Fibroblast of the aortic adventitia (primary cell): ENCODE measurements at regions not wholly inside any gene's neighbourhood (a gene's known extent, or its start where the extent isn't known, plus 50 kb on each side); places are given as distances from the start of the nearest gene placed in this dataset.

ENCODE experiments used
- DNase-seq: peaks from one replicate; pipeline ENCODE4 v3.0.0-alpha.2; 2010; ENCODE audit warnings: low read depth
- H3K4me3 ChIP-seq: 2 replicates; pipeline ENCODE4 v1.5.1; 2011; ENCODE audit warnings: low read depth, mild to moderate bottlenecking, control low read depth, low read length, moderate library complexity
- CTCF ChIP-seq: IDR thresholded peaks from 2 replicates; pipeline ENCODE4 v1.5.1; 2011; ENCODE audit warnings: mild to moderate bottlenecking, low read length, control low read depth, inconsistent platforms; ENCODE audit not compliant: insufficient read depth

- peak; percentile 79 for DNase-seq
- peak; percentile 69 for TF ChIP-seq CTCF
These were observed 643.3 kb downstream of the SOCS6 start for GRCh38 chr18:70931942-70932814.

GRCh38 chr18:70920840-70921374 lies 632.1 kb downstream of the SOCS6 start:
- DNase-seq, result no peak
- no peak for TF ChIP-seq CTCF
- H3K4me3 ChIP-seq, result no peak overlapping the region

More at GRCh38 chr18:70931942-70932814, 643.3 kb downstream of the SOCS6 start:
- H3K4me3 ChIP-seq, result no peak overlapping the region

DNA sequence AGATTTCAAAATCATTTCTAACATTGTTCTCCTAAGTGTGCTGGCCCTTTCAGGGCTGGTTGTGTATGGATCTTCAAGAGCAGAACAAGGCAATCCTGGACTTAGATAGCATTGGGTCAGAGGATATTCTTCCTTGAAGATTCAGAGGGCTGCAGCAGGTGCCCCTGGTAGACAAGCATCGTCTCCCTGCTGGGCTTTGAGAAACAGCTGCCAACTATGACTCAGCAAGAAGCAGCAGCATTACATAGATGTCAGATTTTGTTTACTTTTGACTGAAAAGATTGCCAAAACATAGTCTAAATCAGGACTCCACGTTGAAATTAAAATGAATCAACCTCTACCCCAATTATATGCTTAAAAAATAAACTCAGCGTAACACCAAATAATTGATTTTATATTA lies 618.8 kb downstream of the SOCS6 start:
- H3K4me3 ChIP-seq, result no peak overlapping the region
- no peak for TF ChIP-seq CTCF
- peak; percentile 26 for DNase-seq

DNA sequence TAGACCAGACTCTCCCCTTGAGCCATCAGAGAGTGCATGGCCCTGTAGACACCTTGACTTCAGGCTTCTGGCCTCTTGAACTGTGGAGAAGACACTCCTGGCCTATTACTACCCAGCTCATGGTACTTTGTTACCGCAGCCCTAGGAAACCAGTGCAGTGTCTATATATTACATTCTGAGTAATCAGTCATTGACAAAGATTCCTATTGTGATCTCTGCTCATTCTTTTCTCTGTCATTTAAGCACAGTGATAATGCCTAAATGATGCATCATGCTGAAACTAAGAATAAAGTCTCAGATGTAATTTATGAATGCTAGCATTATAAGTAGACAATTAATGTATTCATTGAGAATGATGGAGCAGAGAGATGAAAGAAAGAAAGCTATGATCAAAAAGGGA lies 603.5 kb downstream of the SOCS6 start:
- no peak for TF ChIP-seq CTCF
- no peak for DNase-seq
- H3K4me3 ChIP-seq, result no peak overlapping the region

- no peak for TF ChIP-seq CTCF
- H3K4me3 ChIP-seq, result no peak overlapping the region
- no peak for DNase-seq
These were observed 581.4 kb downstream of the SOCS6 start for GRCh38 chr18:70870292-70870691.

- TF ChIP-seq CTCF, result no peak
- no peak for DNase-seq
- H3K4me3 ChIP-seq, result no peak overlapping the region
These were observed 559.5 kb downstream of the SOCS6 start for GRCh38 chr18:70848329-70848728.

- TF ChIP-seq CTCF, result no peak
- no peak overlapping the region for H3K4me3 ChIP-seq
- no peak for DNase-seq
These were observed 551.8 kb downstream of the SOCS6 start for GRCh38 chr18:70840649-70841048.
